H9 (cell line): ENCODE measurements at regions not wholly inside any gene's neighbourhood (a gene's known extent, or its start where the extent isn't known, plus 50 kb on each side); places are given as distances from the start of the nearest gene placed in this dataset.

Source experiments
- DNase-seq: peaks from one replicate; pipeline ENCODE4 v3.0.0-alpha.2; 2017
- H2AFZ ChIP-seq: one replicate; pipeline ENCODE4 v1.6.1; 2013; ENCODE audit warnings: mild to moderate bottlenecking, low read length, control low read depth, moderate library complexity
- H2AK5ac ChIP-seq: 2 replicates; pipeline ENCODE4 v1.6.1; 2013; ENCODE audit warnings: low read length, control low read depth, mixed read lengths; ENCODE audit not compliant: insufficient read length
- H2BK120ac ChIP-seq: one replicate; pipeline ENCODE4 v1.6.1; 2013; ENCODE audit warnings: low read depth, mild to moderate bottlenecking, low read length, control low read depth, inconsistent platforms; ENCODE audit not compliant: poor library complexity, severe bottlenecking
- H2BK12ac ChIP-seq: 2 replicates; pipeline ENCODE4 v1.6.1; 2013; ENCODE audit warnings: low read length, control low read depth, mixed read lengths, low read depth; ENCODE audit not compliant: insufficient read length
- H2BK15ac ChIP-seq: 2 replicates; pipeline ENCODE4 v1.6.1; 2013; ENCODE audit warnings: low read depth, low read length, control low read depth
- H2BK20ac ChIP-seq: one replicate; pipeline ENCODE4 v1.6.1; 2013; ENCODE audit warnings: low read depth, mild to moderate bottlenecking, low read length, control low read depth, inconsistent platforms; ENCODE audit not compliant: poor library complexity, severe bottlenecking
- H2BK5ac ChIP-seq: 2 replicates; pipeline ENCODE4 v1.6.1; 2013; ENCODE audit warnings: low read length, control low read depth, mixed read lengths; ENCODE audit not compliant: insufficient read length
- H3K14ac ChIP-seq: 2 replicates; pipeline ENCODE4 v1.6.1; 2013; ENCODE audit warnings: low read length, control low read depth; ENCODE audit not compliant: insufficient read depth
- H3K18ac ChIP-seq: 2 replicates; pipeline ENCODE4 v1.6.1; 2013; ENCODE audit warnings: low read depth, mild to moderate bottlenecking, mixed read lengths, low read length, control low read depth; ENCODE audit not compliant: insufficient read length
- H3K23ac ChIP-seq: 2 replicates; pipeline ENCODE4 v1.6.1; 2013; ENCODE audit warnings: low read length, control low read depth, mixed read lengths, low read depth; ENCODE audit not compliant: insufficient read length
- H3K23me2 ChIP-seq: 2 replicates; pipeline ENCODE4 v1.6.1; 2013; ENCODE audit warnings: low read depth, mild to moderate bottlenecking, mixed read lengths, low read length, control low read depth; ENCODE audit not compliant: insufficient read length, poor library complexity, severe bottlenecking
- H3K27ac ChIP-seq: 2 replicates; pipeline ENCODE4 v1.5.1; 2013; ENCODE audit warnings: low read length, control low read depth, mixed read lengths, low read depth; ENCODE audit not compliant: insufficient read length
- H3K27me3 ChIP-seq: 2 replicates; pipeline ENCODE4 v1.6.1; 2013; ENCODE audit warnings: low read length, control low read depth, inconsistent platforms; ENCODE audit not compliant: insufficient read depth
- H3K4ac ChIP-seq: 2 replicates; pipeline ENCODE4 v1.6.1; 2013; ENCODE audit warnings: low read depth, mild to moderate bottlenecking, control low read depth, inconsistent platforms, low read length, moderate library complexity
- H3K4me1 ChIP-seq: 2 replicates; pipeline ENCODE4 v1.6.1; 2013; ENCODE audit warnings: low read length, control low read depth, inconsistent platforms; ENCODE audit not compliant: insufficient read depth
- H3K4me2 ChIP-seq: 2 replicates; pipeline ENCODE4 v1.6.1; 2013; ENCODE audit warnings: low read length, control low read depth, mixed read lengths; ENCODE audit not compliant: insufficient read length, insufficient read depth
- H3K56ac ChIP-seq: 2 replicates; pipeline ENCODE4 v1.6.1; 2013; ENCODE audit warnings: low read depth, mild to moderate bottlenecking, mixed read lengths, low read length, control low read depth; ENCODE audit not compliant: insufficient read length
- H3K79me1 ChIP-seq: 2 replicates; pipeline ENCODE4 v1.6.1; 2013; ENCODE audit warnings: low read depth, mild to moderate bottlenecking, moderate library complexity, low read length, control low read depth, inconsistent platforms; ENCODE audit not compliant: insufficient read depth, poor library complexity, severe bottlenecking
- H3K79me2 ChIP-seq: 2 replicates; pipeline ENCODE4 v1.6.1; 2013; ENCODE audit warnings: low read length, control low read depth, inconsistent platforms; ENCODE audit not compliant: insufficient read depth
- H3K9ac ChIP-seq: 2 replicates; pipeline ENCODE4 v1.6.1; 2013; ENCODE audit warnings: low read length, control low read depth, mixed read lengths; ENCODE audit not compliant: insufficient read length; ENCODE audit errors: extremely low read depth
- H3K9me3 ChIP-seq: one replicate; pipeline ENCODE4 v1.6.1; 2013; ENCODE audit warnings: low read depth, low read length, inconsistent platforms; ENCODE audit not compliant: control insufficient read depth
- H3T11ph ChIP-seq: one replicate; pipeline ENCODE4 v1.6.1; 2013; ENCODE audit warnings: mild to moderate bottlenecking, low read length, control low read depth, inconsistent platforms
- H4K20me1 ChIP-seq: one replicate; pipeline ENCODE4 v1.6.1; 2013; ENCODE audit not compliant: control insufficient read depth, insufficient read length, insufficient read depth
- H4K5ac ChIP-seq: 2 replicates; pipeline ENCODE4 v1.6.1; 2013; ENCODE audit warnings: low read depth, mild to moderate bottlenecking, mixed read lengths, low read length, control low read depth; ENCODE audit not compliant: insufficient read length
- H4K8ac ChIP-seq: replicated peaks from 2 replicates; pipeline ENCODE4 v1.6.1; 2013; ENCODE audit warnings: low read length, control low read depth, mixed read lengths, low read depth; ENCODE audit not compliant: insufficient read length
- H4K91ac ChIP-seq: 2 replicates; pipeline ENCODE4 v1.6.1; 2013; ENCODE audit warnings: low read depth, mild to moderate bottlenecking, moderate library complexity, mixed read lengths, low read length, control low read depth; ENCODE audit not compliant: insufficient read length
- H3K27ac Mint-ChIP-seq, 3 experiments: 2 replicates in 2 of 3; 3 replicates in 1 of 3; pipeline ENCODE4 v1.8.0; 2020 to 2021; ENCODE audit warnings: mixed read lengths in 3 of 3, mild to moderate bottlenecking in 1 of 3, moderate library complexity in 1 of 3
- H3K27me3 Mint-ChIP-seq: 2 replicates; pipeline ENCODE4 v1.8.0; 2021; ENCODE audit warnings: low read depth, mild to moderate bottlenecking, moderate library complexity, mixed read lengths
- H3K36me3 Mint-ChIP-seq, 3 experiments: 2 replicates in 2 of 3; 3 replicates in 1 of 3; pipeline ENCODE4 v1.8.0; 2020 to 2021; ENCODE audit warnings: low read depth in 3 of 3, mixed read lengths in 3 of 3; ENCODE audit not compliant: insufficient read depth in 1 of 3
- H3K4me1 Mint-ChIP-seq, 2 experiments: 2 replicates each; pipeline ENCODE4 v1.8.0; 2020; ENCODE audit warnings: mixed read lengths in 2 of 2
- H3K4me3 Mint-ChIP-seq, 2 experiments: 2 replicates in 1 of 2; 3 replicates in 1 of 2; pipeline ENCODE4 v1.8.0; 2020 to 2021; ENCODE audit warnings: mild to moderate bottlenecking in 2 of 2, mixed read lengths in 2 of 2, moderate library complexity in 1 of 2
- H3K9me3 Mint-ChIP-seq, 2 experiments: 2 replicates in 1 of 2; 3 replicates in 1 of 2; pipeline ENCODE4 v1.8.0; 2020; ENCODE audit warnings: mild to moderate bottlenecking in 2 of 2, mixed read lengths in 2 of 2, moderate library complexity in 1 of 2
- CTCF ChIP-seq: fragments of 200-600 bp; sonication (generic); conservative IDR thresholded peaks from 3 replicates; pipeline ENCODE4 v1.8.0; 2021; ENCODE audit warnings: antibody characterized with exemption, mild to moderate bottlenecking
- WGBS: extraction: QIAGEN DNeasy Blood & Tissue Kit; methylation state at CpG from one replicate; pipeline ENCODE4 v1.1.7; 2013; ENCODE audit warnings: missing lambda C conversion rate, low lambda C conversion rate, mixed read lengths; ENCODE audit not compliant: insufficient read length; ENCODE audit errors: extremely low coverage; 5-methylcytosine and 5-hydroxymethylcytosine counted together

- H3K23ac ChIP-seq = no peak overlapping the region
- no peaks in the 10 kb centered on the region for H3K4me1 ChIP-seq
- no peak overlapping the region for H3K9ac ChIP-seq
- no peak overlapping the region for H4K5ac ChIP-seq
- TF ChIP-seq CTCF = no peak
- H3K14ac ChIP-seq = no peak overlapping the region
- H3K36me3 Mint-ChIP-seq = peaks cover 0 to 8% (median 0%) of the 10 kb centered on the region in 3 experiments; a peak in 3 of 7 replicates
- H4K8ac ChIP-seq = no peak overlapping the region
- H3K56ac ChIP-seq = no peak overlapping the region
- H3K27me3 Mint-ChIP-seq = no peaks in the 10 kb centered on the region
- no peak overlapping the region for H3K27ac Mint-ChIP-seq
- H3K9me3 Mint-ChIP-seq = peaks cover 9 to 10% of the 10 kb centered on the region in 2 experiments
- H3K18ac ChIP-seq = no peak overlapping the region
- H2BK20ac ChIP-seq = no peak overlapping the region
- no peak overlapping the region for H2BK12ac ChIP-seq
- no peak overlapping the region for H3T11ph ChIP-seq
- no peak overlapping the region for H3K4me2 ChIP-seq
- H2BK120ac ChIP-seq = no peak overlapping the region
- no peak overlapping the region for H4K91ac ChIP-seq
- no peak overlapping the region for H2BK15ac ChIP-seq
- DNase-seq = no peak
- H2BK5ac ChIP-seq = no peak overlapping the region
- no peak overlapping the region for H2AFZ ChIP-seq
- no CpG with 5 or more reads among the region's 1 CpG for WGBS
- H3K79me1 ChIP-seq = no peaks in the 10 kb centered on the region
- H3K4me1 Mint-ChIP-seq = no peaks in the 10 kb centered on the region
- no peak overlapping the region for H3K4ac ChIP-seq
- no peaks in the 10 kb centered on the region for H3K9me3 ChIP-seq
- no peak overlapping the region for H2AK5ac ChIP-seq
- no peak overlapping the region for H3K4me3 Mint-ChIP-seq
- no peaks in the 10 kb centered on the region for H3K23me2 ChIP-seq
- no peaks in the 10 kb centered on the region for H3K27me3 ChIP-seq
- no peak overlapping the region for H3K27ac ChIP-seq
- no peaks in the 10 kb centered on the region for H3K79me2 ChIP-seq
- no peaks in the 10 kb centered on the region for H4K20me1 ChIP-seq
Observed at GRCh38 chr2:37489536-37489935, 145.1 kb downstream of the QPCT start.
